ENCODE measurements at regions not wholly inside any gene's neighbourhood (a gene's known extent, or its start where the extent isn't known, plus 50 kb on each side); places are given as distances from the start of the nearest gene placed in this dataset.

GRCh38 chr14:71695611-71696350, 236.4 kb upstream of the RGS6 start:
- TF ChIP-seq EP300 (IDR thresholded peaks at IDR 0.05) (no peak), POLR2AphosphoS5 (IDR thresholded peaks at IDR 0.05) (no peak), POLR2A (IDR thresholded peaks at IDR 0.05) (no peak)
- TF ChIP-seq, protein P1, sequence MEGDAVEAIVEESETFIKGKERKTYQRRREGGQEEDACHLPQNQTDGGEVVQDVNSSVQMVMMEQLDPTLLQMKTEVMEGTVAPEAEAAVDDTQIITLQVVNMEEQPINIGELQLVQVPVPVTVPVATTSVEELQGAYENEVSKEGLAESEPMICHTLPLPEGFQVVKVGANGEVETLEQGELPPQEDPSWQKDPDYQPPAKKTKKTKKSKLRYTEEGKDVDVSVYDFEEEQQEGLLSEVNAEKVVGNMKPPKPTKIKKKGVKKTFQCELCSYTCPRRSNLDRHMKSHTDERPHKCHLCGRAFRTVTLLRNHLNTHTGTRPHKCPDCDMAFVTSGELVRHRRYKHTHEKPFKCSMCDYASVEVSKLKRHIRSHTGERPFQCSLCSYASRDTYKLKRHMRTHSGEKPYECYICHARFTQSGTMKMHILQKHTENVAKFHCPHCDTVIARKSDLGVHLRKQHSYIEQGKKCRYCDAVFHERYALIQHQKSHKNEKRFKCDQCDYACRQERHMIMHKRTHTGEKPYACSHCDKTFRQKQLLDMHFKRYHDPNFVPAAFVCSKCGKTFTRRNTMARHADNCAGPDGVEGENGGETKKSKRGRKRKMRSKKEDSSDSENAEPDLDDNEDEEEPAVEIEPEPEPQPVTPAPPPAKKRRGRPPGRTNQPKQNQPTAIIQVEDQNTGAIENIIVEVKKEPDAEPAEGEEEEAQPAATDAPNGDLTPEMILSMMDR (IDR thresholded peaks at IDR 0.05) = no peak
- Histone ChIP-seq H3K27me3 (no peaks in the 10 kb centered on the region), H3K36me3 (peaks cover 0 to 6% (median 3%) of the 10 kb centered on the region in 4 donors), H3K27ac (peak overlapping the region in 2 of 4 donors; percentile 36 to 45), H3K4me3 (no peak overlapping the region), H3K9me3 (no peaks in the 10 kb centered on the region), H3K4me1 (peaks cover 4 to 23% (median 13%) of the 10 kb centered on the region in 4 donors)
- DNase-seq (no peak), ATAC-seq (ENCODE audit: low FRiP score in 2 of 2) (no peak)
- 77 to 81% methylated on average over 6 of the region's 6 CpGs for WGBS, 2 donors

DNA sequence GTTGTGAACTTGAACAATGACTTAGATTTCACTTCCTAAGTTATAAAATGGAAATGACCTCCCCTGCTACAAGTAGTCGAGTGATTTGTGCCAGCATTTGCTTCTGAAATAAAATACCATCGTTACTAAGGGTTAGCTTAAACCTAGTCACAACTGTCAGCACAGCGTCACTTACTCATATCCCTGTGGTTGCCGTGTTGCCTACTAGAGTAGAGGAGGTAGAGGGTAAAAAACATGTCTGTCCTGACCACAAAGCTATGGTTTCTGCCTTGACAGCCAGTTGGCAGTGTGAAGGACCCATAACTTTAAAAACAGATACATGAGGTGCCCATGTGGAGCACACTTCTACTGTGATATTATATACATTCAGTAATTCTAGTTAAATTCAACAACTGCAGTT, 234.2 kb upstream of the RGS6 start:
- Histone ChIP-seq H3K9me3 (no peaks in the 10 kb centered on the region), H3K27ac (no peak overlapping the region), H3K36me3 (peaks cover 0 to 6% (median 3%) of the 10 kb centered on the region in 4 donors), H3K4me1 (peaks cover 1 to 14% (median 8%) of the 10 kb centered on the region in 4 donors), H3K27me3 (no peaks in the 10 kb centered on the region), H3K4me3 (no peak overlapping the region)
- no peak for TF ChIP-seq POLR2A (IDR thresholded peaks at IDR 0.05)
- TF ChIP-seq, protein P1 (IDR thresholded peaks at IDR 0.05) = no peak
- TF ChIP-seq POLR2AphosphoS5 (IDR thresholded peaks at IDR 0.05) = no peak
- TF ChIP-seq EP300 (IDR thresholded peaks at IDR 0.05) = no peak
- DNase-seq (no peak), ATAC-seq (ENCODE audit: low FRiP score in 2 of 2) (peak in 1 of 2 donors; percentile 42)
- WGBS, 2 donors = 75 to 80% methylated on average over 4 of the region's 4 CpGs

- WGBS, 2 donors = 85 to 91% methylated on average over 4 of the region's 4 CpGs
- H3K4me1 ChIP-seq = peaks cover 0 to 8% (median 5%) of the 10 kb centered on the region in 4 donors
- no peaks in the 10 kb centered on the region for H3K27me3 ChIP-seq
- no peak for DNase-seq
- no peak overlapping the region for H3K4me3 ChIP-seq
- TF ChIP-seq, protein P1 (IDR thresholded peaks at IDR 0.05) = no peak
- TF ChIP-seq POLR2AphosphoS5 (IDR thresholded peaks at IDR 0.05) (no peak), EP300 (IDR thresholded peaks at IDR 0.05) (no peak), POLR2A (IDR thresholded peaks at IDR 0.05) (no peak)
- no peak overlapping the region for H3K27ac ChIP-seq
- H3K36me3 ChIP-seq = peaks cover 0 to 6% (median 3%) of the 10 kb centered on the region in 4 donors
- no peaks in the 10 kb centered on the region for H3K9me3 ChIP-seq
- peak in 1 of 2 donors; percentile 62 for ATAC-seq (ENCODE audit: low FRiP score in 2 of 2)
Observed at GRCh38 chr14:71698673-71699072, 233.6 kb upstream of the RGS6 start.

GRCh38 chr14:71701990-71702389, 230.2 kb upstream of the RGS6 start:
- DNase-seq (no peak), ATAC-seq (ENCODE audit: low FRiP score in 2 of 2) (no peak)
- TF ChIP-seq EP300 (IDR thresholded peaks at IDR 0.05) (no peak), POLR2AphosphoS5 (IDR thresholded peaks at IDR 0.05) (no peak), POLR2A (IDR thresholded peaks at IDR 0.05) (no peak)
- TF ChIP-seq, protein P1 (IDR thresholded peaks at IDR 0.05) = no peak
- no peak overlapping the region for H3K27ac ChIP-seq
- 67 to 79% methylated on average over 5 of the region's 5 CpGs for WGBS, 2 donors
- H3K9me3 ChIP-seq = no peaks in the 10 kb centered on the region
- peaks cover 0 to 12% (median 6%) of the 10 kb centered on the region in 4 donors for H3K36me3 ChIP-seq
- H3K4me1 ChIP-seq = no peaks in the 10 kb centered on the region
- H3K27me3 ChIP-seq = no peaks in the 10 kb centered on the region
- H3K4me3 ChIP-seq = no peak overlapping the region

DNA sequence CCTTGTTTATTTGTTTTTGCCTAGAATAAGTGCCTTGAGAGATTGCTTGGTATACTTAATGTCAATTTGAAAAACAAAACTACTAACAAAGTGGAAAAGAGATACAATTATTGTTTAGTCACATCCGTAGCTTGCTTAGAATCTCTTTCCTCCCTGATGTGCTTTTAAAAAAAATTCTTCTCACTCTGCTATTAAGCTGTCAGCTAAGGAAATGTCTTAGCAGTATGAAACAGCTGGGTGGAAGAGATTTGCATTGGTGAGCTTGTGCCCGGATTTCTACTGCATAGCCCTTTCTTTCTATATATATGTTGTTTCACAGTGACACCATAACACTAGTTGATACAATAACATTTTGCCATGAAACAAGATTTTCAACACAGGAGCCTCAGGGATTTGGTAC, 229.4 kb upstream of the RGS6 start:
- no peak for DNase-seq
- H3K4me3 ChIP-seq = no peak overlapping the region
- WGBS, 2 donors = 56 to 57% methylated on average over 2 of the region's 2 CpGs
- no peaks in the 10 kb centered on the region for H3K4me1 ChIP-seq
- no peaks in the 10 kb centered on the region for H3K27me3 ChIP-seq
- no peak overlapping the region for H3K27ac ChIP-seq
- ATAC-seq (ENCODE audit: low FRiP score in 2 of 2) = no peak
- no peaks in the 10 kb centered on the region for H3K9me3 ChIP-seq
- peaks cover 0 to 12% (median 7%) of the 10 kb centered on the region in 4 donors for H3K36me3 ChIP-seq
- no peak for TF ChIP-seq EP300 (IDR thresholded peaks at IDR 0.05)
- no peak for TF ChIP-seq POLR2A (IDR thresholded peaks at IDR 0.05)
- TF ChIP-seq POLR2AphosphoS5 (IDR thresholded peaks at IDR 0.05) = no peak
- TF ChIP-seq, protein P1 (IDR thresholded peaks at IDR 0.05) = no peak
